ENCODE measurements at regions not wholly inside any gene's neighbourhood (a gene's known extent, or its start where the extent isn't known, plus 50 kb on each side); places are given as distances from the start of the nearest gene placed in this dataset.

GRCh38 chr16:75983296-75983695, 257.0 kb upstream of the CPHXL start:
- Histone ChIP-seq H3K9me3 (ENCODE audit: insufficient read depth, low read depth, low read length) (0 out of 2 replicates have a peak, but pooled peaks cover 6% of the 10 kb centered on the region), H4K20me1 (ENCODE audit: insufficient read depth, low read length, poor library complexity, severe bottlenecking) (no peaks in the 10 kb centered on the region), H3K36me3 (ENCODE audit: insufficient read depth, low read length) (no peaks in the 10 kb centered on the region), H3K9me2 (replicated peaks; ENCODE audit: low read depth, low read length) (no peaks in the 10 kb centered on the region), H2AFZ (ENCODE audit: low read length) (no peak overlapping the region), H3K4me3 (ENCODE audit: low read length, poor library complexity, severe bottlenecking) (no peak overlapping the region), H3K4me1 (ENCODE audit: insufficient read depth, low read length, poor library complexity, severe bottlenecking) (no peaks in the 10 kb centered on the region), H3F3A (ENCODE audit: low read depth) (no peaks in the 10 kb centered on the region), H3K4me2 (ENCODE audit: low read depth, low read length, poor library complexity, severe bottlenecking) (no peak overlapping the region), H3K9ac (ENCODE audit: low read depth, low read length, poor library complexity, severe bottlenecking) (no peak overlapping the region), H3K27me3 (ENCODE audit: insufficient read depth, low read length, poor library complexity, severe bottlenecking) (no peaks in the 10 kb centered on the region), H3K79me2 (ENCODE audit: insufficient read depth, low read length) (no peaks in the 10 kb centered on the region)
- TF ChIP-seq EZH2phosphoT487 (IDR thresholded peaks at IDR 0.05; ENCODE audit: borderline replicate concordance) (no peak), CTCF (conservative IDR thresholded peaks at IDR 0.05; ENCODE audit: low read length) (no peak)

GRCh38 chr16:75983741-75984381, 257.6 kb upstream of the CPHXL start:
- no peaks in the 10 kb centered on the region for H3K79me2 ChIP-seq (ENCODE audit: insufficient read depth, low read length)
- H3K36me3 ChIP-seq (ENCODE audit: insufficient read depth, low read length), result no peaks in the 10 kb centered on the region
- H3K9me3 ChIP-seq (ENCODE audit: insufficient read depth, low read depth, low read length), result 0 out of 2 replicates have a peak, but pooled peaks cover 6% of the 10 kb centered on the region
- TF ChIP-seq CTCF (conservative IDR thresholded peaks at IDR 0.05; ENCODE audit: low read length) (no peak), EZH2phosphoT487 (IDR thresholded peaks at IDR 0.05; ENCODE audit: borderline replicate concordance) (no peak)
- H4K20me1 ChIP-seq (ENCODE audit: insufficient read depth, low read length, poor library complexity, severe bottlenecking), result no peaks in the 10 kb centered on the region
- H3K9ac ChIP-seq (ENCODE audit: low read depth, low read length, poor library complexity, severe bottlenecking), result no peak overlapping the region
- H3K9me2 ChIP-seq (replicated peaks; ENCODE audit: low read depth, low read length), result no peaks in the 10 kb centered on the region
- H3F3A ChIP-seq (ENCODE audit: low read depth), result no peaks in the 10 kb centered on the region
- H2AFZ ChIP-seq (ENCODE audit: low read length), result no peak overlapping the region
- H3K27me3 ChIP-seq (ENCODE audit: insufficient read depth, low read length, poor library complexity, severe bottlenecking), result no peaks in the 10 kb centered on the region
- no peak overlapping the region for H3K4me3 ChIP-seq (ENCODE audit: low read length, poor library complexity, severe bottlenecking)
- H3K4me2 ChIP-seq (ENCODE audit: low read depth, low read length, poor library complexity, severe bottlenecking), result no peak overlapping the region
- no peaks in the 10 kb centered on the region for H3K4me1 ChIP-seq (ENCODE audit: insufficient read depth, low read length, poor library complexity, severe bottlenecking)

- Histone ChIP-seq H3K4me2 (ENCODE audit: low read depth, low read length, poor library complexity, severe bottlenecking) (no peak overlapping the region), H3K9ac (ENCODE audit: low read depth, low read length, poor library complexity, severe bottlenecking) (no peak overlapping the region)
Measured at GRCh38 chr16:75987323-75987722, 261.0 kb upstream of the CPHXL start.

More at GRCh38 chr16:75987323-75987722, 261.0 kb upstream of the CPHXL start:
- no peak for TF ChIP-seq CTCF (conservative IDR thresholded peaks at IDR 0.05; ENCODE audit: low read length)
- Histone ChIP-seq H3K4me1 (ENCODE audit: insufficient read depth, low read length, poor library complexity, severe bottlenecking) (no peaks in the 10 kb centered on the region), H2AFZ (ENCODE audit: low read length) (no peak overlapping the region), H3F3A (ENCODE audit: low read depth) (no peaks in the 10 kb centered on the region), H3K27me3 (ENCODE audit: insufficient read depth, low read length, poor library complexity, severe bottlenecking) (no peaks in the 10 kb centered on the region), H4K20me1 (ENCODE audit: insufficient read depth, low read length, poor library complexity, severe bottlenecking) (no peaks in the 10 kb centered on the region), H3K9me3 (ENCODE audit: insufficient read depth, low read depth, low read length) (0 out of 2 replicates have a peak, but pooled peaks cover 6% of the 10 kb centered on the region), H3K4me3 (ENCODE audit: low read length, poor library complexity, severe bottlenecking) (no peak overlapping the region), H3K9me2 (replicated peaks; ENCODE audit: low read depth, low read length) (no peaks in the 10 kb centered on the region), H3K36me3 (ENCODE audit: insufficient read depth, low read length) (no peaks in the 10 kb centered on the region), H3K79me2 (ENCODE audit: insufficient read depth, low read length) (no peaks in the 10 kb centered on the region)

All from Loucy (cell line).